ENCODE measurements at regions not wholly inside any gene's neighbourhood (a gene's known extent, or its start where the extent isn't known, plus 50 kb on each side); places are given as distances from the start of the nearest gene placed in this dataset.
A peak's percentile ranks its signal among the peaks of the same experiment; 100 is the strongest.

- no peak for TF ChIP-seq HMGXB4 (CRISPR knock-in tag; IDR thresholded peaks at IDR 0.05; ENCODE audit: borderline replicate concordance in 1 of 2, low read depth in 1 of 2)
- no peak for TF ChIP-seq KLF12 (CRISPR knock-in tag; IDR thresholded peaks at IDR 0.05; ENCODE audit: borderline replicate concordance)
- 0 out of 2 replicates have a peak, but pooled peaks have one; percentile 24 for TF ChIP-seq RXRB (CRISPR knock-in tag; IDR thresholded peaks at IDR 0.05; ENCODE audit: borderline replicate concordance)
- no peak for TF ChIP-seq ZNF577 (CRISPR knock-in tag; IDR thresholded peaks at IDR 0.05; ENCODE audit: borderline replicate concordance, low read depth)
- TF ChIP-seq HMG20A (CRISPR knock-in tag; IDR thresholded peaks at IDR 0.05; ENCODE audit: borderline replicate concordance): peak; percentile 53; the same call in 1 of the 2 replicates
- TF ChIP-seq ZNF768 (CRISPR knock-in tag; IDR thresholded peaks at IDR 0.05): no peak
- TF ChIP-seq ZNF274 (CRISPR knock-in tag; IDR thresholded peaks at IDR 0.05): no peak
- no peak for TF ChIP-seq ONECUT2 (CRISPR knock-in tag; IDR thresholded peaks at IDR 0.05)
- TF ChIP-seq HOXA7 (CRISPR knock-in tag; IDR thresholded peaks at IDR 0.05): no peak
- no peak for TF ChIP-seq RBFOX2 (IDR thresholded peaks at IDR 0.05; ENCODE audit: low read depth, low read length)
- TF ChIP-seq ARNTL (CRISPR knock-in tag; IDR thresholded peaks at IDR 0.05): no peak
- no peak for TF ChIP-seq ATRX (CRISPR knock-in tag; IDR thresholded peaks at IDR 0.05; ENCODE audit: borderline replicate concordance)
- TF ChIP-seq MXD4 (CRISPR knock-in tag; IDR thresholded peaks at IDR 0.05): no peak
- TF ChIP-seq NKX3-1 (CRISPR knock-in tag; IDR thresholded peaks at IDR 0.05): no peak
- TF ChIP-seq ZSCAN5A (CRISPR knock-in tag; IDR thresholded peaks at IDR 0.05; ENCODE audit: borderline replicate concordance): no peak
- TF ChIP-seq GFI1 (CRISPR knock-in tag; IDR thresholded peaks at IDR 0.05; ENCODE audit: borderline replicate concordance): peak; percentile 34; the same call in 1 of the 2 replicates
- TF ChIP-seq HMG20B (CRISPR knock-in tag; conservative IDR thresholded peaks at IDR 0.05): 0 out of 2 replicates have a peak, but pooled peaks have one; percentile 45
- TF ChIP-seq KLF16 (CRISPR knock-in tag; IDR thresholded peaks at IDR 0.05): no peak
- TF ChIP-seq ZBTB8A (CRISPR knock-in tag; IDR thresholded peaks at IDR 0.05; ENCODE audit: borderline replicate concordance, low read depth): no peak
- TF ChIP-seq FOXJ3 (CRISPR knock-in tag; IDR thresholded peaks at IDR 0.05; ENCODE audit: borderline replicate concordance): no peak
- no peak for TF ChIP-seq SRSF4 (IDR thresholded peaks at IDR 0.05; ENCODE audit: low read depth, low read length, poor library complexity, severe bottlenecking)
- peak; percentile 96 for TF ChIP-seq POGZ (CRISPR knock-in tag; IDR thresholded peaks at IDR 0.05)
- TF ChIP-seq NFATC3 (CRISPR knock-in tag; IDR thresholded peaks at IDR 0.05): no peak
- TF ChIP-seq THRA (CRISPR knock-in tag; IDR thresholded peaks at IDR 0.05; ENCODE audit: borderline replicate concordance): peak; percentile 36; the same call in 1 of the 2 replicates
- TF ChIP-seq SMARCC2 (IDR thresholded peaks at IDR 0.05): no peak
- no peak for TF ChIP-seq DRAP1 (CRISPR knock-in tag; IDR thresholded peaks at IDR 0.05)
- TF ChIP-seq CC2D1A (CRISPR knock-in tag; IDR thresholded peaks at IDR 0.05): no peak
- no peak for TF ChIP-seq ZFP36L2 (CRISPR knock-in tag; IDR thresholded peaks at IDR 0.05)
- TF ChIP-seq ZNF672 (CRISPR knock-in tag; IDR thresholded peaks at IDR 0.05): no peak
Measured at GRCh38 chr5:60473654-60474053, 226.3 kb downstream of the DEPDC1B start (continued).
